ENCODE measurements at regions not wholly inside any gene's neighbourhood (a gene's known extent, or its start where the extent isn't known, plus 50 kb on each side); places are given as distances from the start of the nearest gene placed in this dataset.

GRCh38 chr5:38752012-38752536, 93.7 kb upstream of the OSMR start:
- H3K4me3 ChIP-seq (ENCODE audit: control insufficient read depth, low read depth, low read length), result no peak overlapping the region
- no peak for TF ChIP-seq CTCF (IDR thresholded peaks at IDR 0.05; ENCODE audit: control insufficient read depth, insufficient read depth, low read depth, low read length, missing control alignments)
- no peak for DNase-seq (ENCODE audit: low read depth)

DNA sequence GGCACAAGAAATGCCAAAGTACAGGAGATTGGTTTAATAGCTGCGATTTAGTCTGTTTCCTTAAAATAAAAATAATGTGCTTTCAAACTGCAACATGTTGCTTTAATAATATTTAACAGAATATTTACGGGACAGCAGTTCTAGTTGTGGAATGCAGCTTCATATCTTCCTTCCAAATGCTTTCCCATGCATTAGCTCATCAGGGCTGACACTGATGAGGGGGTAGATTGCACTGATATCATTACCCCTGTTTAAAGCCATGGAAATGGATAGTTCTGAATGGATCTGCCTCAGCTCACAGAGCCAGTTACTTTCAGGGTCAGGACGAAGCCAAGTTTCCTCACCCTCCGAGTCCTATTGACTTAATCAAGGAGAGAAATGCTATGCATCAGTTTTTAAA, 93.2 kb upstream of the OSMR start:
- H3K4me3 ChIP-seq (ENCODE audit: control insufficient read depth, low read depth, low read length), result no peak overlapping the region
- TF ChIP-seq CTCF (IDR thresholded peaks at IDR 0.05; ENCODE audit: control insufficient read depth, insufficient read depth, low read depth, low read length, missing control alignments), result no peak
- DNase-seq (ENCODE audit: low read depth), result no peak

DNA sequence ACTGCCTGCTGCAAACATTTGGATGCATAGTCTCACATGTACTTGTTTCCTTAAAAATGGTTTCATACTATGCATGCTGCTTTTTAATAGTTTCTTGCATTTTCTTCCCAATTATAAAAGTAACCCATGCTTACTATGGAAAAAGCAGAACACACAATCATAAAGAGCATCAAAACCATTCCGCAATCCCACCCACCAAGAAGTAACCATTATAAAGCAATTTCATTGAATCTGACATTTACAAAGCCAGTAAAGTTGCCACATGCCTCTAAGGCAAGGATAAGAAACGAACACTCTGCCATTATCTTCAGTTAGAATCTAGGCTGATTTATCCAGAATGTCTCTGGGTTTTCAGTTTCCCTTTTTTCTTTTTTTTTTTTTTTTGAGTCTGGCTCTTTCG, 92.7 kb upstream of the OSMR start:
- no peak for DNase-seq (ENCODE audit: low read depth)
- TF ChIP-seq CTCF (IDR thresholded peaks at IDR 0.05; ENCODE audit: control insufficient read depth, insufficient read depth, low read depth, low read length, missing control alignments), result no peak
- no peak overlapping the region for H3K4me3 ChIP-seq (ENCODE audit: control insufficient read depth, low read depth, low read length)

DNA sequence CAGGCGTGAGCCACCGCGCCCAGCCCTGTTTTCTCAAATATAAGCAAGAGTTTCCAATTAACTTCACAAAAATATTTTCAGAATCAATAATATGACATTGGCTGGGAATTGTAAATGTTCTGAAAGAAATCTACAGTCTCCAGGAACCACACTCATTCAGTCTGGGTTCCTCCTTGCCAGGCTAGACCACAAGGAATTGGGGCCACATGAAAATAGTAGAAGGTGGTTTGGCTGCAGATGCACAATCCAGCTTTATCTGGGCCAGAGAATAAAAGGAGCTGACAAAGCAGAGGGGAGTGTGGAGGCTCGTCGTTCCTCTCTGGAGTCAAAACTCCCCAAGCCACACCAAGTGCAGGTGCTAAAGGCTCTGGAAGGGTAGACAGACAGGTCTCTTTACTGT, 92.0 kb upstream of the OSMR start:
- DNase-seq (ENCODE audit: low read depth), result no peak
- TF ChIP-seq CTCF (IDR thresholded peaks at IDR 0.05; ENCODE audit: control insufficient read depth, insufficient read depth, low read depth, low read length, missing control alignments), result no peak
- no peak overlapping the region for H3K4me3 ChIP-seq (ENCODE audit: control insufficient read depth, low read depth, low read length)

- TF ChIP-seq CTCF (IDR thresholded peaks at IDR 0.05; ENCODE audit: control insufficient read depth, insufficient read depth, low read depth, low read length, missing control alignments), result no peak
- no peak overlapping the region for H3K4me3 ChIP-seq (ENCODE audit: control insufficient read depth, low read depth, low read length)
- peak; percentile 28 for DNase-seq (ENCODE audit: low read depth)
Observed at GRCh38 chr5:38755181-38755580, 90.6 kb upstream of the OSMR start.

GRCh38 chr5:38756068-38756467, 89.7 kb upstream of the OSMR start:
- TF ChIP-seq CTCF (IDR thresholded peaks at IDR 0.05; ENCODE audit: control insufficient read depth, insufficient read depth, low read depth, low read length, missing control alignments), result no peak
- no peak overlapping the region for H3K4me3 ChIP-seq (ENCODE audit: control insufficient read depth, low read depth, low read length)
- DNase-seq (ENCODE audit: low read depth), result no peak
